ENCODE measurements at regions not wholly inside any gene's neighbourhood (a gene's known extent, or its start where the extent isn't known, plus 50 kb on each side); places are given as distances from the start of the nearest gene placed in this dataset.

- Histone ChIP-seq H3K36me3 (ENCODE audit: insufficient read depth, low read length) (no peaks in the 10 kb centered on the region), H3K9ac (ENCODE audit: low read depth, low read length, poor library complexity, severe bottlenecking) (no peak overlapping the region), H3K4me1 (ENCODE audit: insufficient read depth, low read length, poor library complexity, severe bottlenecking) (no peaks in the 10 kb centered on the region), H3K9me3 (ENCODE audit: insufficient read depth, low read depth, low read length) (no peaks in the 10 kb centered on the region; the same call in 1 of the 2 replicates), H3K27me3 (ENCODE audit: insufficient read depth, low read length, poor library complexity, severe bottlenecking) (no peaks in the 10 kb centered on the region), H3K4me2 (ENCODE audit: low read depth, low read length, poor library complexity, severe bottlenecking) (no peak overlapping the region), H4K20me1 (ENCODE audit: insufficient read depth, low read length, poor library complexity, severe bottlenecking) (no peaks in the 10 kb centered on the region), H2AFZ (ENCODE audit: low read length) (no peak overlapping the region), H3K4me3 (ENCODE audit: low read length, poor library complexity, severe bottlenecking) (no peak overlapping the region), H3F3A (ENCODE audit: low read depth) (no peaks in the 10 kb centered on the region), H3K79me2 (ENCODE audit: insufficient read depth, low read length) (no peaks in the 10 kb centered on the region), H3K9me2 (replicated peaks; ENCODE audit: low read depth, low read length) (no peaks in the 10 kb centered on the region)
- TF ChIP-seq, protein P1, sequence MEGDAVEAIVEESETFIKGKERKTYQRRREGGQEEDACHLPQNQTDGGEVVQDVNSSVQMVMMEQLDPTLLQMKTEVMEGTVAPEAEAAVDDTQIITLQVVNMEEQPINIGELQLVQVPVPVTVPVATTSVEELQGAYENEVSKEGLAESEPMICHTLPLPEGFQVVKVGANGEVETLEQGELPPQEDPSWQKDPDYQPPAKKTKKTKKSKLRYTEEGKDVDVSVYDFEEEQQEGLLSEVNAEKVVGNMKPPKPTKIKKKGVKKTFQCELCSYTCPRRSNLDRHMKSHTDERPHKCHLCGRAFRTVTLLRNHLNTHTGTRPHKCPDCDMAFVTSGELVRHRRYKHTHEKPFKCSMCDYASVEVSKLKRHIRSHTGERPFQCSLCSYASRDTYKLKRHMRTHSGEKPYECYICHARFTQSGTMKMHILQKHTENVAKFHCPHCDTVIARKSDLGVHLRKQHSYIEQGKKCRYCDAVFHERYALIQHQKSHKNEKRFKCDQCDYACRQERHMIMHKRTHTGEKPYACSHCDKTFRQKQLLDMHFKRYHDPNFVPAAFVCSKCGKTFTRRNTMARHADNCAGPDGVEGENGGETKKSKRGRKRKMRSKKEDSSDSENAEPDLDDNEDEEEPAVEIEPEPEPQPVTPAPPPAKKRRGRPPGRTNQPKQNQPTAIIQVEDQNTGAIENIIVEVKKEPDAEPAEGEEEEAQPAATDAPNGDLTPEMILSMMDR (conservative IDR thresholded peaks at IDR 0.05; ENCODE audit: low read length), result no peak
Measured at GRCh38 chr2:116222793-116223192, 1591.7 kb upstream of the DDX18 start.

GRCh38 chr2:116223912-116224311 is 1590.6 kb upstream of the DDX18 start:
- H3K9me3 ChIP-seq (ENCODE audit: insufficient read depth, low read depth, low read length), result no peaks in the 10 kb centered on the region; the same call in 1 of the 2 replicates
- no peaks in the 10 kb centered on the region for H3F3A ChIP-seq (ENCODE audit: low read depth)
- H3K9me2 ChIP-seq (replicated peaks; ENCODE audit: low read depth, low read length), result no peaks in the 10 kb centered on the region

GRCh38 chr2:116224610-116225009 is 1589.9 kb upstream of the DDX18 start:
- H3K9me3 ChIP-seq (ENCODE audit: insufficient read depth, low read depth, low read length), result no peaks in the 10 kb centered on the region; the same call in 1 of the 2 replicates
- no peaks in the 10 kb centered on the region for H3F3A ChIP-seq (ENCODE audit: low read depth)
- no peak overlapping the region for H3K4me2 ChIP-seq (ENCODE audit: low read depth, low read length, poor library complexity, severe bottlenecking)
- no peaks in the 10 kb centered on the region for H3K36me3 ChIP-seq (ENCODE audit: insufficient read depth, low read length)
- no peak overlapping the region for H2AFZ ChIP-seq (ENCODE audit: low read length)
- no peaks in the 10 kb centered on the region for H3K4me1 ChIP-seq (ENCODE audit: insufficient read depth, low read length, poor library complexity, severe bottlenecking)
- no peaks in the 10 kb centered on the region for H4K20me1 ChIP-seq (ENCODE audit: insufficient read depth, low read length, poor library complexity, severe bottlenecking)
- H3K79me2 ChIP-seq (ENCODE audit: insufficient read depth, low read length), result no peaks in the 10 kb centered on the region
- H3K27me3 ChIP-seq (ENCODE audit: insufficient read depth, low read length, poor library complexity, severe bottlenecking), result no peaks in the 10 kb centered on the region
- H3K4me3 ChIP-seq (ENCODE audit: low read length, poor library complexity, severe bottlenecking), result no peak overlapping the region
- TF ChIP-seq, protein P1 (conservative IDR thresholded peaks at IDR 0.05; ENCODE audit: low read length), result no peak
- TF ChIP-seq EZH2phosphoT487 (IDR thresholded peaks at IDR 0.05; ENCODE audit: borderline replicate concordance), result no peak
- H3K9ac ChIP-seq (ENCODE audit: low read depth, low read length, poor library complexity, severe bottlenecking), result no peak overlapping the region
- no peaks in the 10 kb centered on the region for H3K9me2 ChIP-seq (replicated peaks; ENCODE audit: low read depth, low read length)

More at GRCh38 chr2:116223912-116224311, 1590.6 kb upstream of the DDX18 start:
- H3K4me3 ChIP-seq (ENCODE audit: low read length, poor library complexity, severe bottlenecking), result no peak overlapping the region
- no peak for TF ChIP-seq EZH2phosphoT487 (IDR thresholded peaks at IDR 0.05; ENCODE audit: borderline replicate concordance)
- TF ChIP-seq, protein P1 (conservative IDR thresholded peaks at IDR 0.05; ENCODE audit: low read length), result no peak
- no peaks in the 10 kb centered on the region for H3K79me2 ChIP-seq (ENCODE audit: insufficient read depth, low read length)
- no peak overlapping the region for H2AFZ ChIP-seq (ENCODE audit: low read length)
- no peaks in the 10 kb centered on the region for H3K4me1 ChIP-seq (ENCODE audit: insufficient read depth, low read length, poor library complexity, severe bottlenecking)
- H3K9ac ChIP-seq (ENCODE audit: low read depth, low read length, poor library complexity, severe bottlenecking), result no peak overlapping the region
- no peaks in the 10 kb centered on the region for H3K27me3 ChIP-seq (ENCODE audit: insufficient read depth, low read length, poor library complexity, severe bottlenecking)
- H4K20me1 ChIP-seq (ENCODE audit: insufficient read depth, low read length, poor library complexity, severe bottlenecking), result no peaks in the 10 kb centered on the region
- H3K4me2 ChIP-seq (ENCODE audit: low read depth, low read length, poor library complexity, severe bottlenecking), result no peak overlapping the region
- no peaks in the 10 kb centered on the region for H3K36me3 ChIP-seq (ENCODE audit: insufficient read depth, low read length)

All from Loucy (cell line).